ENCODE measurements at regions not wholly inside any gene's neighbourhood (a gene's known extent, or its start where the extent isn't known, plus 50 kb on each side); places are given as distances from the start of the nearest gene placed in this dataset.

DNA sequence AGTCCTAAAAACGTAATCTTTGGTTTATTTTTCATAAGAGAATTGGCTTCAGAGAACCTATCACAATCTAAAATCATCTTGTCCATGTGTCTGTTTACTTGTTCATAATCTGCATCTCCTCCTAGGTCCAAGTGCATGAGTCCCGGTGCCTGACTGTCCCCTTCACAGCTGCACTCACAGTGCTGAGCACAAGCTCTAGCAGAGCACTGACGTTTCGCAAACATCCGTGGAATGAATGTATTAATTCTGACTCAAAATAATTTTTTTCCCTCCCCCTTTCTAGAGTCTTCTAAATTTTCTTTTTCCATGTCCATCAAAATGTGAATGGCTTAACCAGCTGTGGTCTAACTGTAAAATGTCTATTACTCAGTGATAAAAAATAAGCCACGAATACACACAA, 245.5 kb upstream of the TSHZ3 start:
- TF ChIP-seq E2F1 (CRISPR knock-in tag; IDR thresholded peaks at IDR 0.05) (no peak), ZBTB34 (CRISPR knock-in tag; IDR thresholded peaks at IDR 0.05) (no peak), FOSL2 (CRISPR knock-in tag; IDR thresholded peaks at IDR 0.05) (no peak), ZNF274 (CRISPR knock-in tag; IDR thresholded peaks at IDR 0.05) (no peak), ATF7 (IDR thresholded peaks at IDR 0.05) (no peak), ATF7 (CRISPR knock-in tag; IDR thresholded peaks at IDR 0.05) (no peak), POLR2AphosphoS5 (IDR thresholded peaks at IDR 0.05; ENCODE audit: low read depth, low read length) (no peak), JDP2 (CRISPR knock-in tag; IDR thresholded peaks at IDR 0.05; ENCODE audit: borderline replicate concordance) (no peak), NR3C1 (CRISPR knock-in tag; IDR thresholded peaks at IDR 0.05) (no peak), FOXA1 (IDR thresholded peaks at IDR 0.05) (no peak), FOXA1 (CRISPR knock-in tag; IDR thresholded peaks at IDR 0.05) (no peak), ZSCAN29 (CRISPR knock-in tag; conservative IDR thresholded peaks at IDR 0.05) (no peak), RBFOX2 (IDR thresholded peaks at IDR 0.05; ENCODE audit: low read depth, low read length) (no peak), HES4 (CRISPR knock-in tag; IDR thresholded peaks at IDR 0.05; ENCODE audit: borderline replicate concordance) (no peak), ZNF18 (CRISPR knock-in tag; IDR thresholded peaks at IDR 0.05; ENCODE audit: insufficient replicate concordance) (no peak)

Measured in HepG2 (cell line).